HFFc6 (cell line): ENCODE measurements at regions not wholly inside any gene's neighbourhood (a gene's known extent, or its start where the extent isn't known, plus 50 kb on each side); places are given as distances from the start of the nearest gene placed in this dataset.
"Not testable (repeated sequence)": the region's sequence is repeated elsewhere in the genome, so short reads cannot be mapped to it uniquely, and the experiment has no call there.

Source experiments
- DNase-seq: peaks from one replicate; pipeline ENCODE4 v3.0.0-alpha.2; 2018
- H3K27ac Mint-ChIP-seq: 2 replicates; pipeline ENCODE4 v1.8.0; 2020; ENCODE audit warnings: mild to moderate bottlenecking, mixed read lengths
- H3K27me3 Mint-ChIP-seq: 2 replicates; pipeline ENCODE4 v1.8.0; 2021; ENCODE audit warnings: mild to moderate bottlenecking, moderate library complexity, mixed read lengths; ENCODE audit not compliant: insufficient read depth
- H3K36me3 Mint-ChIP-seq: 2 replicates; pipeline ENCODE4 v1.8.0; 2021; ENCODE audit warnings: low read depth, mixed read lengths
- H3K4me1 Mint-ChIP-seq: 2 replicates; pipeline ENCODE4 v1.8.0; 2020; ENCODE audit warnings: low read depth, mixed read lengths
- H3K4me3 Mint-ChIP-seq: 2 replicates; pipeline ENCODE4 v1.8.0; 2020; ENCODE audit warnings: mild to moderate bottlenecking, moderate library complexity, mixed read lengths
- H3K9me3 Mint-ChIP-seq: 2 replicates; pipeline ENCODE4 v1.8.0; 2020; ENCODE audit warnings: mild to moderate bottlenecking, mixed read lengths
- TF ChIP-seq, protein P1 (sequence below): fragments of 200-600 bp; sonication (generic); IDR thresholded peaks from 2 replicates; pipeline ENCODE4 v1.5.0; 2021; ENCODE audit warnings: antibody characterized with exemption, mild to moderate bottlenecking

DNA sequence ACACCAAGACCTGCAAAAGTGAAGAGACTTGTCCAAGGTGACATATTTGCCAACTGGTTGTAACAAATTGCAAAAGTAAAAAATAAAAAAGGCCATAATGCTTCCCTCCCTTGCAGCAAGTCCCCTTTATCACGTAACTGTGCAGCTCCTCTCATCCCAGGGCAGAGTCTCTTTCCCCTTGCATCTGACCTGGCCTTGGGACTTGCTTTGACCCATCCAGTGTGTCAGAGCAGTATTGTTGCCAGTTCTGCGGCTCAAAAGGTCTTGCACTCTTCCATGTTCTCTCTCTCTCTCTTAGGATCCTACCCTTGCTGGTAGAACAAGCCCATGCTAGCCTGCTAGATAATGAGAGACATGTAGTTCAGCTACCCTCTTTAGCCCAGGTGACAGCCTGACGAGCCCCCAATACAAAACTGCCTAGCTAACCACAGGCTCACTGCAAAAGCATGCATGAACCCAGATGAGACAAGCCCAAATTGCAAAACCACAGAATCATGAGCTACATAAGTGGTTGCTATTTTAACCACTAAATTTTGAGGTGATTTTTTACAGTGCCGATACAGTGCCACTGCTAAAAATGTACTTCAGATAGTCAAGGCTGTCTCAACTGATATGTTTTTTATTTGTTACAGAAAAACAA lies 289.5 kb upstream of the PPARGC1A start:
- DNase-seq = no peak
- peaks cover 9% of the 10 kb centered on the region for H3K9me3 Mint-ChIP-seq
- H3K36me3 Mint-ChIP-seq = no peaks in the 10 kb centered on the region; the same call in 1 of the 2 replicates
- no peak overlapping the region for H3K27ac Mint-ChIP-seq
- no peaks in the 10 kb centered on the region; the same call in 1 of the 2 replicates for H3K27me3 Mint-ChIP-seq
- H3K4me3 Mint-ChIP-seq = no peak overlapping the region
- TF ChIP-seq, protein P1, sequence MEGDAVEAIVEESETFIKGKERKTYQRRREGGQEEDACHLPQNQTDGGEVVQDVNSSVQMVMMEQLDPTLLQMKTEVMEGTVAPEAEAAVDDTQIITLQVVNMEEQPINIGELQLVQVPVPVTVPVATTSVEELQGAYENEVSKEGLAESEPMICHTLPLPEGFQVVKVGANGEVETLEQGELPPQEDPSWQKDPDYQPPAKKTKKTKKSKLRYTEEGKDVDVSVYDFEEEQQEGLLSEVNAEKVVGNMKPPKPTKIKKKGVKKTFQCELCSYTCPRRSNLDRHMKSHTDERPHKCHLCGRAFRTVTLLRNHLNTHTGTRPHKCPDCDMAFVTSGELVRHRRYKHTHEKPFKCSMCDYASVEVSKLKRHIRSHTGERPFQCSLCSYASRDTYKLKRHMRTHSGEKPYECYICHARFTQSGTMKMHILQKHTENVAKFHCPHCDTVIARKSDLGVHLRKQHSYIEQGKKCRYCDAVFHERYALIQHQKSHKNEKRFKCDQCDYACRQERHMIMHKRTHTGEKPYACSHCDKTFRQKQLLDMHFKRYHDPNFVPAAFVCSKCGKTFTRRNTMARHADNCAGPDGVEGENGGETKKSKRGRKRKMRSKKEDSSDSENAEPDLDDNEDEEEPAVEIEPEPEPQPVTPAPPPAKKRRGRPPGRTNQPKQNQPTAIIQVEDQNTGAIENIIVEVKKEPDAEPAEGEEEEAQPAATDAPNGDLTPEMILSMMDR = no peak
- H3K4me1 Mint-ChIP-seq = no peaks in the 10 kb centered on the region

DNA sequence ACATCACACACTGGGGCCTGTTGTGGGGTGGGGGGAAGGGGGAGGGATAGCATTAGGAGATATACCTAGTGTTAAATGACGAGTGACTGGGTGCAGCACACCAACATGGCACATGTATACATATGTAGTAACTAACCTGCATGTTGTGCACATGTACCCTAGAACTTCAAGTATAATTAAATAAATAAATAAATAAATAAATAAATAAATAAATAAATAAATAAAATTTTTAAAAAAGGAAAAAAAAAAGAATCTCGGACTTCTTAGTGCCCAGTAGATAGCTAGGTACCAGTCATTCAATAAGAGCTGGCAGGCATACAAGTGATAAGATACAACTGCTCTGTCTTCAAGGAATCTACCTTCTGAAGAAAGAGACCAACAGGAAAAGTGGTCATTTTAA lies 287.6 kb upstream of the PPARGC1A start:
- not testable (repeated sequence) for H3K27me3 Mint-ChIP-seq, H3K4me3 Mint-ChIP-seq, H3K27ac Mint-ChIP-seq, DNase-seq, H3K36me3 Mint-ChIP-seq, H3K9me3 Mint-ChIP-seq, H3K4me1 Mint-ChIP-seq

DNA sequence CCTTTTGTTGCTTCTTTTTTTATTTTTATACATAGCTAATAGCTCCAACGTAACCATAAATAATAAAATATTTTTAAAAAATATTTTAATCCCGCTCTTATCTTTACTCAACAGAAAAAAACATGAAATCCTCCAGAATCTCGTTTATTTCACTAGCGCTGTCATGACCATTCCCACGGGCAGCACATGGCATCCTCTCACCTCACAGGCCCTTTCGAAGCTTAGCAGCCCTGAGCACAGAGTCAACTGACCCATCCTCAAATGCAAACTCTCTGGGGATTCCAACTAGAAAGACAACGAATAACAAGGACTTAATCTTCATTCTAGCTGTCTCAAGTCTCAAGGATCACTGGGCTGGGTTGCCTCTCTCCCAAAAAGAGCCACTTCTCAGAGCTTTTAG lies 285.9 kb upstream of the PPARGC1A start:
- Mint-ChIP-seq H3K4me1 (no peaks in the 10 kb centered on the region), H3K4me3 (no peak overlapping the region), H3K36me3 (no peaks in the 10 kb centered on the region; the same call in 1 of the 2 replicates), H3K27me3 (no peaks in the 10 kb centered on the region; the same call in 1 of the 2 replicates), H3K27ac (no peak overlapping the region), H3K9me3 (peaks cover 10% of the 10 kb centered on the region)
- DNase-seq = no peak
- TF ChIP-seq, protein P1 = no peak

DNA sequence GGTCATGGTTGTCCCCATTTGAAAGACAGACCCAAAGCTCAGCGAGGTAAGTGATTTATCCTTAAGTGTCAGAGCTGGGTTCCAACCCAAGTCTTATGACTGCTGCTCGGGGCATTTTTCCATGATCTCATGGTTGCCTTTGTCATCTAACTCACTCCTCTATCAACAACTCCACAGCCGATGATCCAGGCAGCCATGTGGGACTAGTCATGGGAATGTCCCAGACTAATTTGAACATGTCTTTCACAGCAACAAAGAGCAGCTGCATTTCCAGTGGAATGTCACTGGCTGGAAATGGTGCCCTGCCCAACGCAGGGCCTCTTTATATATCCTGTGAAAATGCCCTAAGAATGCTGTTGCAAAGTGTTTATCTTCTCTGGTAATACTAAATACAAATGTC lies 284.8 kb upstream of the PPARGC1A start:
- Mint-ChIP-seq H3K4me3 (no peak overlapping the region), H3K27ac (no peak overlapping the region), H3K36me3 (no peaks in the 10 kb centered on the region; the same call in 1 of the 2 replicates), H3K4me1 (no peaks in the 10 kb centered on the region), H3K27me3 (no peaks in the 10 kb centered on the region; the same call in 1 of the 2 replicates), H3K9me3 (peaks cover 10% of the 10 kb centered on the region)
- no peak for DNase-seq
- TF ChIP-seq, protein P1 = no peak

DNA sequence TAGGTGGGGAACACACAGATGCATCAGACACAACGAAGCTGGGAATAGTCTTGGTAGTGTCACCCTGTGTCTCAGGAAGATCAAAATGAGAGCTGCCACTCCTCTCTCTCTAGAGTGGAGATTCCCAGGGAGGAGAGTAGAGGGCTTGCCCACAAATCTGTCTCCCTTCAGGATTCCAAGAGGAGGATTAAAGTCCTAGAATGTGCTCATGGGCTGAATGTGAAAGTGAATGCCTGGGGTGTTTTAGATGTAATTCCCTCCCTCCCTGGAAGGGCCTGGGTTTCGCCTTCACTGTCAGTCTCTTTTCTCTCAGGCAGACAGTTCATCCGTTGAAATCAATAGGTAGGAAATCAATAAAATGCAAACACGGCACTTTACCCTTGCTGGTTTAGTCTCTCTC lies 282.6 kb upstream of the PPARGC1A start:
- no peaks in the 10 kb centered on the region; the same call in 1 of the 2 replicates for H3K27me3 Mint-ChIP-seq
- no peak overlapping the region for H3K27ac Mint-ChIP-seq
- peaks cover 11% of the 10 kb centered on the region for H3K9me3 Mint-ChIP-seq
- H3K4me1 Mint-ChIP-seq = no peaks in the 10 kb centered on the region
- no peak for DNase-seq
- H3K4me3 Mint-ChIP-seq = no peak overlapping the region
- TF ChIP-seq, protein P1 = no peak
- H3K36me3 Mint-ChIP-seq = no peaks in the 10 kb centered on the region; the same call in 1 of the 2 replicates

DNA sequence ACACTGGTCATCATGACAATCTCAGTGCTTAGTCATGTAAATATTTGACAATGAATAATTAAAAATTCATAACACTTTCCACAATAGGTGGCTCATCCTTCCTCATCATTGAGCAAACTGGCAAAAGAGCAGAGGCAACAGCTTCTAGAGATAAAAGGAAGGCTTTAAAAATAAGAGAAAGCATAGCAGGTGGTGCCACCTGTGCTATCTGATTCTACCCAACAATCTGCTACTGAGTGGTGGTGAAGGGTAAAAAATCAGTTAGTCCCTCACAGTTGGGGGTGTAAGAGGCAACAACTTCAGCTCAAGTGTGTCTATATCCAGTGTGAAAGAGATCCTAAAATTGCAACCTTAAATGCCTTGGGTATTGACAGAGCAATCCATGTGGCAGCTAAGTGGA lies 280.1 kb upstream of the PPARGC1A start:
- Mint-ChIP-seq H3K4me3 (no peak overlapping the region), H3K27ac (no peak overlapping the region), H3K27me3 (no peaks in the 10 kb centered on the region; the same call in 1 of the 2 replicates), H3K9me3 (peaks cover 8% of the 10 kb centered on the region; the same call in 1 of the 2 replicates), H3K4me1 (no peaks in the 10 kb centered on the region), H3K36me3 (no peaks in the 10 kb centered on the region)
- no peak for DNase-seq
- TF ChIP-seq, protein P1 = no peak
